Karpas-422 (cell line): ENCODE measurements at regions not wholly inside any gene's neighbourhood (a gene's known extent, or its start where the extent isn't known, plus 50 kb on each side); places are given as distances from the start of the nearest gene placed in this dataset.
A peak's percentile ranks its signal among the peaks of the same experiment; 100 is the strongest.

Experiments used
- DNase-seq: peaks from one replicate; pipeline ENCODE4 v3.0.0-alpha.2; 2015
- H2AFZ ChIP-seq: fragments of 200-600 bp; sonication (generic); 2 replicates; pipeline ENCODE4 v1.6.1; 2014; ENCODE audit warnings: antibody characterized with exemption, low read length, mixed read lengths
- H3K27ac ChIP-seq: fragments of 200-600 bp; sonication (generic); 2 replicates; pipeline ENCODE4 v1.5.1; 2014; ENCODE audit warnings: mild to moderate bottlenecking, low read length, moderate library complexity
- H3K27me3 ChIP-seq: fragments of 200-600 bp; sonication (generic); 2 replicates; pipeline ENCODE4 v1.6.1; 2014; ENCODE audit warnings: low read length, mixed read lengths
- H3K36me3 ChIP-seq: fragments of 200-600 bp; sonication (generic); 2 replicates; pipeline ENCODE4 v1.6.1; 2014; ENCODE audit warnings: low read length, mixed read lengths; ENCODE audit not compliant: insufficient read depth
- H3K4me1 ChIP-seq: fragments of 200-600 bp; sonication (generic); 2 replicates; pipeline ENCODE4 v1.6.1; 2014; ENCODE audit warnings: mild to moderate bottlenecking, low read length, mixed read lengths
- H3K4me2 ChIP-seq: fragments of 200-600 bp; sonication (generic); 2 replicates; pipeline ENCODE4 v1.6.1; 2014; ENCODE audit warnings: low read length, low read depth, mild to moderate bottlenecking; ENCODE audit not compliant: poor library complexity, severe bottlenecking
- H3K4me3 ChIP-seq: fragments of 200-600 bp; sonication (generic); 2 replicates; pipeline ENCODE4 v1.5.1; 2014; ENCODE audit warnings: mild to moderate bottlenecking, antibody characterized with exemption, low read length, mixed read lengths
- H3K79me2 ChIP-seq: fragments of 200-600 bp; sonication (generic); 2 replicates; pipeline ENCODE4 v1.6.1; 2014; ENCODE audit warnings: mild to moderate bottlenecking, low read length, mixed read lengths
- H3K9ac ChIP-seq: fragments of 200-600 bp; sonication (generic); 2 replicates; pipeline ENCODE4 v1.6.0; 2014; ENCODE audit warnings: low read length
- H3K9me2 ChIP-seq: fragments of 200-600 bp; sonication (generic), shearing (Covaris generic); replicated peaks from 2 replicates; pipeline ENCODE4 v1.6.0; 2014; ENCODE audit warnings: mild to moderate bottlenecking, low read length, moderate library complexity; ENCODE audit not compliant: insufficient read depth
- H3K9me3 ChIP-seq: fragments of 300-700, 200-600 bp; sonication (generic); 2 replicates; pipeline ENCODE4 v1.6.1; 2014; ENCODE audit warnings: low read length, mixed read lengths
- H4K20me1 ChIP-seq: fragments of 200-600 bp; sonication (generic); 2 replicates; pipeline ENCODE4 v1.6.1; 2014; ENCODE audit warnings: mild to moderate bottlenecking, antibody characterized with exemption, low read length, low read depth; ENCODE audit not compliant: insufficient read depth

- H3K36me3 ChIP-seq, result no peaks in the 10 kb centered on the region
- H4K20me1 ChIP-seq, result no peaks in the 10 kb centered on the region
- H3K27ac ChIP-seq, result no peak overlapping the region
- no peaks in the 10 kb centered on the region for H3K9me3 ChIP-seq
- no peak overlapping the region for H3K4me2 ChIP-seq
- no peaks in the 10 kb centered on the region for H3K27me3 ChIP-seq
- DNase-seq, result no peak
- H3K4me1 ChIP-seq, result no peaks in the 10 kb centered on the region
- no peak overlapping the region for H3K4me3 ChIP-seq
- no peak overlapping the region for H3K9ac ChIP-seq
- H3K79me2 ChIP-seq, result no peaks in the 10 kb centered on the region
- no peaks in the 10 kb centered on the region for H3K9me2 ChIP-seq
- H2AFZ ChIP-seq, result no peak overlapping the region
These were observed 98.5 kb upstream of the ABCA1 start for GRCh38 chr9:105026451-105026850.

- no peak overlapping the region for H3K27ac ChIP-seq
- no peak overlapping the region for H3K4me3 ChIP-seq
- H2AFZ ChIP-seq, result no peak overlapping the region
- no peak overlapping the region for H3K4me2 ChIP-seq
- H3K27me3 ChIP-seq, result no peaks in the 10 kb centered on the region
- no peak overlapping the region for H3K9ac ChIP-seq
- H3K36me3 ChIP-seq, result no peaks in the 10 kb centered on the region
- H3K79me2 ChIP-seq, result no peaks in the 10 kb centered on the region
- H3K4me1 ChIP-seq, result no peaks in the 10 kb centered on the region
- DNase-seq, result no peak
- no peaks in the 10 kb centered on the region for H3K9me2 ChIP-seq
- H4K20me1 ChIP-seq, result no peaks in the 10 kb centered on the region
- no peaks in the 10 kb centered on the region for H3K9me3 ChIP-seq
These were observed 99.1 kb upstream of the ABCA1 start for GRCh38 chr9:105027084-105027483.

DNA sequence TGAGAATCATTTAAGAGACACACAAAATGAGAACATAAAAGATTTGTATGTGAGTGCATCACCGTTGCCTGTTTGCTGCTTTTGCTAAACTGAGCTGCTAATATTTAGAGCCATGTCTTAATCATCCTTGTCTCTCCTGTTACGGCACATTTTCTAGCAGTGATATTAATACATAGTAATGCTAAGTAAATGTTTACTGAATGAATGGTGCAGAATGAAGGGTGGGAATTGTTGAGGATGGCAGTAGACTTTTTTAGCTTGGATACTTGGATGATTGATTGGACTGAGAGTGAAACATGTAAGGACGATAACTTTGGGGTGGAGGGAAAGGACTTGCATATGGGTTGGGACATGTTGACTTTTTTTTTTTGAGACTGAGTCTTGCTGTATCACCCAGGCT is 102.3 kb upstream of the ABCA1 start:
- Histone ChIP-seq H3K9ac (no peak overlapping the region), H3K9me3 (no peaks in the 10 kb centered on the region)

GRCh38 chr9:105037139-105037538 is 109.2 kb upstream of the ABCA1 start:
- no peaks in the 10 kb centered on the region for H3K27me3 ChIP-seq
- no peak overlapping the region for H3K4me3 ChIP-seq
- H3K79me2 ChIP-seq, result no peaks in the 10 kb centered on the region
- H4K20me1 ChIP-seq, result no peaks in the 10 kb centered on the region
- H3K9me3 ChIP-seq, result no peaks in the 10 kb centered on the region
- H2AFZ ChIP-seq, result no peak overlapping the region
- no peak overlapping the region for H3K4me2 ChIP-seq
- no peaks in the 10 kb centered on the region for H3K9me2 ChIP-seq
- peaks cover 12% of the 10 kb centered on the region for H3K4me1 ChIP-seq
- no peaks in the 10 kb centered on the region for H3K36me3 ChIP-seq
- no peak overlapping the region for H3K27ac ChIP-seq
- DNase-seq, result no peak
- no peak overlapping the region for H3K9ac ChIP-seq

More for the DNA sequence above, 102.3 kb upstream of the ABCA1 start:
- H2AFZ ChIP-seq, result no peak overlapping the region
- no peaks in the 10 kb centered on the region for H3K79me2 ChIP-seq
- H4K20me1 ChIP-seq, result no peaks in the 10 kb centered on the region
- no peak overlapping the region for H3K27ac ChIP-seq
- no peaks in the 10 kb centered on the region for H3K36me3 ChIP-seq
- H3K4me2 ChIP-seq, result no peak overlapping the region
- no peak for DNase-seq
- H3K4me1 ChIP-seq, result no peaks in the 10 kb centered on the region
- H3K4me3 ChIP-seq, result no peak overlapping the region
- H3K27me3 ChIP-seq, result no peaks in the 10 kb centered on the region
- H3K9me2 ChIP-seq, result no peaks in the 10 kb centered on the region

DNA sequence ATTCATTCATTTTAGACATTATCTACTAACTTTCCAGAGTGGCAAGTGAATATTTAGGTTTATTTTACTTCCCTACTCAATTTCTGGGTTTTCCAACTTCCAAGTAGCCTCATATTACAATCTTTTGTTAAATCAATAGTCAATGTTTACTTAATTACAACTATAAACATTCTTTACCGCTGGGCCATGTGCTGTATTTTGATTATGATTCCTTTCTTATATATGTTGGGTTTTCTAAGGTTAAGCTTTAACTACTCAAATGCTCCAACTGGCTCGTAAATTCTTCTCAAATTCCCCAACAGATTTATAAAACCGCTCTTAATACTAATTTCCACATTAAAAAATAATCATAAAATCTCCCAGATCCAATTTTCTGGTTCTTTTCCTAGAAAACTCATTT is 110.1 kb upstream of the ABCA1 start:
- Histone ChIP-seq H3K27ac (no peak overlapping the region), H2AFZ (no peak overlapping the region), H3K4me1 (peaks cover 12% of the 10 kb centered on the region), H4K20me1 (no peaks in the 10 kb centered on the region), H3K4me3 (no peak overlapping the region), H3K9me3 (no peaks in the 10 kb centered on the region), H3K9ac (no peak overlapping the region), H3K27me3 (no peaks in the 10 kb centered on the region), H3K79me2 (no peaks in the 10 kb centered on the region), H3K4me2 (no peak overlapping the region), H3K9me2 (no peaks in the 10 kb centered on the region), H3K36me3 (no peaks in the 10 kb centered on the region)
- no peak for DNase-seq

DNA sequence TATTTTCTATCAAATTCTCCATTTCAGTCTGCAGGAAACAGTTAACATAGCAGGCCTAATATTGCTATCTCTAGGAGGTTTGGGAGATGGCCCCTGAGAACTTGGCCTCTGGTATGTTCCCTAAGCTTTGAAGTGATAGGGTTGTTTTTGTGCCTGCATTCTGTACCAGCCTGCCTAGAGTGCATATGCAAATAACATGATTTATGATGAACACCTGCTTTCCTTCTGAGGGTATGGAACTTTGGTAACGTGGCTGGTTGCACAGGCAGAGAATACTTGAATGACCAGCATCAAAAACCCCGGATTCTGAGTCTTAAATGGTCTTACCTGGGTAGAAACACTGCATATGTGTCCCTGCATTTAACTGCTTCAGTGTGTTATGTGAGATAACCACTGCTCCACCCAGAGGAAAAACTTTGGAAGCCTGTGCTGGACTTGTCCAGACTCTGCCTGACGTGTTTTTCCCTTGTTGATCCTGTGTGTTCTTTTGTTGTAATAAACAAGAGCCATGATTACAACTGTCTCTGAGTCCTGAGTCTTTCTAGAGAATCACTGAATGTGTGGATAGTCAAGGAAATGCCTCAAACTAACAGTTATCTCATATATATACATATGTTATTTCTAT is 111.3 kb upstream of the ABCA1 start:
- Histone ChIP-seq H4K20me1 (no peaks in the 10 kb centered on the region), H3K4me1 (peaks cover 12% of the 10 kb centered on the region), H3K27ac (no peak overlapping the region), H2AFZ (no peak overlapping the region), H3K4me2 (no peak overlapping the region), H3K9ac (no peak overlapping the region), H3K36me3 (no peaks in the 10 kb centered on the region), H3K27me3 (no peaks in the 10 kb centered on the region), H3K79me2 (no peaks in the 10 kb centered on the region), H3K4me3 (no peak overlapping the region), H3K9me3 (no peaks in the 10 kb centered on the region), H3K9me2 (no peaks in the 10 kb centered on the region)
- peak; percentile 45 for DNase-seq

GRCh38 chr9:105043370-105043936 is 115.5 kb upstream of the ABCA1 start:
- no peaks in the 10 kb centered on the region for H3K27me3 ChIP-seq
- H3K27ac ChIP-seq, result no peak overlapping the region
- no peaks in the 10 kb centered on the region for H4K20me1 ChIP-seq
- peaks cover 12% of the 10 kb centered on the region for H3K4me1 ChIP-seq
- no peaks in the 10 kb centered on the region for H3K9me2 ChIP-seq
- H3K4me3 ChIP-seq, result no peak overlapping the region
- no peak for DNase-seq
- no peak overlapping the region for H3K9ac ChIP-seq
- no peaks in the 10 kb centered on the region for H3K36me3 ChIP-seq
- no peak overlapping the region for H2AFZ ChIP-seq
- no peak overlapping the region for H3K4me2 ChIP-seq
- H3K79me2 ChIP-seq, result no peaks in the 10 kb centered on the region
- no peaks in the 10 kb centered on the region for H3K9me3 ChIP-seq

DNA sequence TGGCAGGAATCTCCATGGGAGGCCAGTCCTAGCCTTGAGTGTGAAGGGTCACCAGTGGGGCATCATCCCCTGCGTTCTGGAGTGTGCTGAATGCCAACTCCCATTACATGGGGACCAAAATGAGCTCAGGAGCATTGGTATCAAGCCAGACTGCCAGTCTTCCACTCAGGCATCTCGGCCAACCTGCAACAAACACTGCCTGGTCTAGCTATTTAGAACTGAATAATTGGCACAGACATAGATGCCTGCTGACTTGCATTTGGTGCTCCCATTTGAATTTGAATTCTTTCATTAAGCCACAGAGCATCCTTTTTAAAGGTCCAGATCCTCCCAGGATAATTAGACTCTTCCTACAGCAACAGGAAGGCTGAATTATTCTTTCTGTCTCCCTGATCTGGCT is 116.6 kb upstream of the ABCA1 start:
- no peak for DNase-seq
- no peak overlapping the region for H3K4me2 ChIP-seq

More for the DNA sequence above, 116.6 kb upstream of the ABCA1 start:
- no peak overlapping the region for H3K9ac ChIP-seq
- H3K4me3 ChIP-seq, result no peak overlapping the region
- H3K27ac ChIP-seq, result no peak overlapping the region
- no peak overlapping the region for H2AFZ ChIP-seq
- no peaks in the 10 kb centered on the region for H3K79me2 ChIP-seq
- H3K4me1 ChIP-seq, result peaks cover 3% of the 10 kb centered on the region
- no peaks in the 10 kb centered on the region for H3K27me3 ChIP-seq
- no peaks in the 10 kb centered on the region for H3K36me3 ChIP-seq
- no peaks in the 10 kb centered on the region for H4K20me1 ChIP-seq
- no peaks in the 10 kb centered on the region for H3K9me2 ChIP-seq
- no peaks in the 10 kb centered on the region for H3K9me3 ChIP-seq
